ENCODE measurements at regions not wholly inside any gene's neighbourhood (a gene's known extent, or its start where the extent isn't known, plus 50 kb on each side); places are given as distances from the start of the nearest gene placed in this dataset.
A peak's percentile ranks its signal among the peaks of the same experiment; 100 is the strongest.
"Not testable (repeated sequence)": the region's sequence is repeated elsewhere in the genome, so short reads cannot be mapped to it uniquely, and the experiment has no call there.

DNA sequence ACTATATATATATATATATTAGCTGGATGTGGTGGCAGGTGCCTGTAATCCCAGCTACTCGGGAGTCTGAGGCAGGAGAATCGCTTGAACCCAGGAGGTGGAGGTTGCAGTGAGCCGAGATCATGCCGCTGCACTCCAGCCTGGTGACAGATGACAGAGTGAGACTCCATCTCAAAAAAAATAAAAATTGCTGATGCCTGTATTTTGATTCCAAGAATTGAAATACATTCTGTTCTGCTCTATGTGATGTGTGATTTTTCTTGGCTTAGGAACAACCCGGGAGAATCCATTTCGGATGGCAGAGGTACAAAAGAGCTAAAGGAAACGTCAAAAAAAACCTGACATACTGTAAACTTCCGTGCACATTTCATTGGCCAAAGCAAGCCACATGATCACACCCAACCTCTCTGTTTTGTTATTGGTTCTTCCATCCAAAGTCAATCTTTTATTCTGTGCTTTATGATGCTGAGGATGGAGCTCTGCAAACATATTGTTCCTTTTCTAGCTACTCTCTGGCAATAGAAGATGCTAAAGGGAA, 478.1 kb upstream of the MAP2 start:
- FAIRE-seq, result no peak

DNA sequence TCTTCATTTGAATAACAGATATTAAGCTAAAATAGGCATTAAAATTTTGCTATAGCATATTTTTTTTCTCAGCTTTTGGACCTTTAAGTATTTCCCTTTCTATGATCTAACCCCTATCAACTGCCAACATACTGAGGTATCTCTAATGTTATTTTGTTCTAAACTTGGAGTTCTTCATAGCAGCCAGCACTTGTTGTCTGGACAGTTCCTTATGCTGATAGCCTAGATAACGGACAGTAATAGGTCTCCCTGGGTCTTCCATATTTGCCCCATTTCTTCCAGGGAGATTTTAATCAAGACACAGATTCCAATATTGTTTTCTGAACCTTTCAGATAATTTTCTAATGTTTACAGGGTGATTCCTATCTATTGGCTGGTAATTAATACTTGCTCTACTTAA, 475.8 kb upstream of the MAP2 start:
- no peak for FAIRE-seq

DNA sequence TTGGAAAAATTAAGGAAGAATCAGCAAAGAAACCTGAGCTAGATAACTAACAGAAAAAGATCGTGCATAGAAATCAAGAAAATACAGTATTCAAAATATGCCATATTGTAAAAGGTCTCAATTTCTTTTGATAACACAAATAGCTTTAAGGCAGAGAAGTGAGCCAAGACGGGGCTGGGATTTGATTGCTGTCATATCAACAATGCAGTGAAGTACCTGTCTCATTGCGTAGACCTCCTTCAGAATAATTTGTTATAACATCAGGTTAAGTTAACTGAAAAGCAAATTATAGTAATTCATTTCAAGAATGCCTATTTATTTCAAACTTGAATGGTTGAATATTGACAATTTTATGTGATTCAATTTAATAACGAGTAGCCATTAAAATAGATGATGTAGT, 453.8 kb upstream of the MAP2 start:
- no peak for FAIRE-seq

DNA sequence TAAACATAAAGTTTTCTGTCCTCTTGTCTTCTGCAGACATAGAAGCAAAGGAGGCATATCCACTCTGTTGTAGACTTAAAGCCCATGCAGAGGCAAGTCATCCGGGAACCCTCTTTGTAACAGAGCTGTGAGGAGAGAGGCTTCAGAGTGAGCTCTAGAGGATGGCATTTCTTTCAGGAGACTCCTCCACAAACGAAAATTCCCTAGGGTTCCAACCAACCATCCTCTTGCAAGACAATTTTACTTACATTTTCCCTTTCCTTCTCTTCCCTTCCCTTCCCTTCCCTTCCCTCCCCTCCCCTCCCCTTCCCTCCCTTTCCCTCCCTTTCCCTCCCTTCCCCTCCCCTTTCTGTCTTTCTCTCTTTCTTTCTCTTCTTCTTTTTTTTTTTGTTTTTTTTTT, 446.3 kb upstream of the MAP2 start:
- FAIRE-seq, result no peak

DNA sequence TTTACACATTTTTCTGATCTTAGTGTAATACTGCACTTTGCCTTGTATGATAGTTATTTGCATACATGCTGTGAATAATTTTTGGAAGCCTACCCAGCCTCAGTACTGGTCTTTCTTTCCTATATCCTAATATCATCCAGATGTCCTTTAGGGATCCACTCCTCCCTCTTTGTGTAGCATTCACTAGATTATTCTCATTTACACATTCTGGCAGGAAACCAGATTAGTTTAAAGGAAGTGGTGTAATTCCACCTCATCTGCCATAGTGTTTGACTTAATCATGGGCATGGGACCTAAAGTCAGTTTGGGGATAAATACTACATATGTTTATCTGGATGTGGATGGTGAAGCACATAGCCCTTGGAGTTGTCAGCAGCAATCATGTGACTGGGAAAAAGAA, 444.9 kb upstream of the MAP2 start:
- no peak for FAIRE-seq

DNA sequence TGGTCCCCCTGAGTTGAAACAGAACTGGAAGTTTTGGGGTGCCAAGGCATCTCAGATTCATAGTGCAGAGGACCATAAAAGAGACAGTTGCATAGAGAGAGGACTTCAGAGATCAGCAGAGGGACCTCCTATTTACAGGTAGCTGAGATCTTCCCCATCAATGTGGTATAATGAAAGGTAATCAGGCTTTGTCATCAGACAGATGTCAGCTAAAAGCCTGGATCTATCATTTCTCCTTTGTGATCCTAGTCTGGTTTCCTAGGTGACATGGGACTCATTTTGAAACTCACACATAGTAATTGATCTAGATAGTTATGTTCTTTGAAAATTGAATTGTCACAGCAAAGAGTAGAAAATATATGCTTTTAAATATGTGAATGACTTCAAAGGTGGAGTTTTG, 443.5 kb upstream of the MAP2 start:
- FAIRE-seq, result no peak

DNA sequence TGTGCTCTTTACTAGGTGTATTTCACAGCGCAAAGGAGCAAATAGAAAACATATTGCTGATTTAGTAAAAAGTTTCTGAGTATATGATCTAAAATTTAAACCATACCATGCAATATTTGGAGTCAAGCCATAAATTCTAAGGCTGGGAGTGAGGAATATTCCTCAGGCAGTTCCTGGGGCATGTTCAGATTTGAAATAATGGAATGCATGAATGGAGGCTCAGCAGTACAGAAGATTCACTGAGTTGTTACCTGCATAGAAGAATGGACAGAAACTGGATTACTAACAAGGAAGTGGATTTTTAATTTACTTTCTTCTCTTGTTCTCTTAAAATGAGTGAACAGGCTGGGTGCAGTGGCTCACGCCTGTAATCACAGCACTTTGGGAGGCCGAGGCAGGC, 441.0 kb upstream of the MAP2 start:
- no peak for FAIRE-seq

DNA sequence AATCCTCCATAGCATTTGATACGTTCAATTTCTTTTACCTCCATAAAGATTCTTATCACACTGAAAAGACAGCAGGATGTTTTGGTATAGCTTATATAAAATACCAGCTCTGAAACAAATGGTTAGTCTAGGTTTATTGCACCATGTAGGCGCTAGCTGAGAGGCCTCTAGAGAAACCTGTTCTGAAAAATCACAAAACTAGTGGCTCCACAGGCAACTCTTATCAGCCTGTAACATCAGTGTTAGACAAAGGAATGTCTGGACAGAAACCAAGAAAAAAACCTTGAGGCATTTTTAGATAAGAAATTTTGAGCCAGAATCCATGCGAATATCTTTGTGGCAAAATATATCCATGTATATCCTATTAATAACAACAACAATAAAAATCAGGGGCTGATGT, 440.4 kb upstream of the MAP2 start:
- FAIRE-seq, result no peak

DNA sequence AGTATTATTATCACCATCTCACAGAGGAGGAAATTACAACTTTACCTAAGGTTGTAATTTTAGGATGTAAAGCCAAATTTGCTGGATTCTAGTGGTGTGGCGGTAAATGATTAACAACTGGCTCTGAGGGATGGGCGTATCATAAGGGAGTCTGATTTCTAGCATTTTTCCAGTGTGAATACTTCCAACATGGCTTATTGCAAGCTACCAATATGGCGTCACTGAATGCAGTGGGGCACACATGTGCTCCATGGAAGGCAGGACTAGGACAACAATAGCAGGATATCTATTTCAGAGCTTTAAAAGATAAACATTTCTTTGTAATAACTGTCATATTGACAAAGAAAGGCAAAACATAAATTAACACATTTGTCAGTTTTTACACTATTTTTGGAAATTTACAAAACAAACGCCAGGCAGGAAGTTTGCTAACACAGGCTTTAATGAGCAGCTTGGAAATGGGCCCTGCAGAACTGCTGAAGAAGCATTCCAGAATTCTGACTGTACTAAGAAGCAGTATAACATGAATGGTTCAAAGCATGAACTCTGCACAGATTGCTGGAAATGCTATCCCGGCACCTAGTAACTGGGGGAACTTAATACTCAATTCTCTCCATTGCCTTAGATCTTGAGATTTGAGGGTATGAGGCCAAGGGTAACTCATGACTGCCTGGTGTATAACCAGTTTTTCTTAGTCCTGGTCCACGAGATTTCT, 439.3 kb upstream of the MAP2 start:
- peak; percentile 86 for FAIRE-seq

DNA sequence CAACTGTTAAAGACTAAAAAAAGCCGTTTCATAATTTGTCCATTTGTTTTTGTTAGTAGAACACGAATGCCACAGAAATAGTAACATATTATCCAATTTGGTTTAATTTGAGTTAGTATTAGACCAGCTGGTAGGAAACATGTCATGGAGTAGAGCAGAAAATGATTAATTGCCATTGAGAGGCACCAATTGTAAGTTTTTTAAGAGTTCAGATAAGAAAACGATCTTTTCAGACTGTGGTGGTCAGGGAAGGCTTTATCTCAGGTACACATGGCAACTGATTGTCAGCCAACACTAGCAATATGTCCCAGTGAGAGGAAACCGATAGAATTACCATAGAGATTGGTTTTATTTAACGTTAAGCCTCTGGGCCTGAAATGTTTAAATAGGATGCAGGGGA, 438.2 kb upstream of the MAP2 start:
- no peak for FAIRE-seq

DNA sequence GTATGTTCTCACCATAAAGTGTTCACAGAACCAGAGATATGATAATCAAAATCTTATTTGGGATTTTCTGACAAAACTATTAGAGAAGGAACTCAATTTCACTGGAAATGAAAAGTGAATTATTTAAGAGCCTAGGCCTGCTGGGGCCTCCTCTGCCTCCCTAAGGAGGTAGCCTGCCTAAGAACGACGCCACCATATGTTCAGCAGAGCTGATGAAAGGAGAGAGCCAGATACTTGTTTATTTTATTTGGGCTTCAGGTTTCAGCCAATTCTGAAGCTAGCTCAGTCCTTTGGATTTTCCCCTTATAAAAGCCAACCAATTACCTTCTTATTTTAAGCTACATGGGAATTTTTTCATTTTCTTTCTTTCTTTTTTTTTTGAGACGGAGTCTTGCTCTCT, 433.1 kb upstream of the MAP2 start:
- FAIRE-seq, result no peak

DNA sequence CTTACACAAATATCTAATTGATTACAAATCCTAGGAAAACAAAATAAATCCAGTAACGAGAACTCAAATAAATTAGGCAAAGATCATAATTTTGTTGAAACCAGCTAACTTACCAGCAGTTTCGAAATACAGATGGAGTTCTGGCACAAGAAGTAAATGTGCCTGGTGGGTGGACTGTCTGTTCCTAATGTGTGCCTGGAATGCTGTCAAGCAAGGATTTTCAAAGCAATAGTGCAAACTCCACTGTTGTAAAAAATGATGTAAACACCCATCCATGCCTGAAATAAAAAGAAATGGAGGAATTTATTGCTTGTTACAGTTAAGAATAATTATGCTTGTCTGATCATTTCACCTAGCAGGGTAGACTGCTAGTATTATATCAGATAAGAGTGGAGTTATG, 423.9 kb upstream of the MAP2 start:
- FAIRE-seq, result peak; percentile 77

DNA sequence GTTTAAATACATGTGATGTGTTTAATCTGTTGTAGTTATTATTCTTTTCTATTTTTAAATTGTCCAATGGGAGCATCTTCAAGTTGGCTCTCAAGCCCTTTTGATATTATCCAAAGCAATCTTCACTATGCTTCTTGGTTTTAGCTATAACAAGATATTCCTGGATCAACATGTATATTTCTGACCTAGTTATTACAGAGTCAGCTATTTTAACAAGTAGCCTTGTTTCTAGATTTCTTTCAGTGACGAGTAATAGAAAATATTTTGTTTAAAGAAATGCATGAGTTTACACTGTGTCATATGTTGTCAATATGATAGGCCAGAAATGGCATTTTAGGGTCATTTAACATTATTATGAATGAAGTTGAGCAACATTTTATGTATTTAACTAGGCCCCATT, 421.8 kb upstream of the MAP2 start:
- FAIRE-seq, result no peak

DNA sequence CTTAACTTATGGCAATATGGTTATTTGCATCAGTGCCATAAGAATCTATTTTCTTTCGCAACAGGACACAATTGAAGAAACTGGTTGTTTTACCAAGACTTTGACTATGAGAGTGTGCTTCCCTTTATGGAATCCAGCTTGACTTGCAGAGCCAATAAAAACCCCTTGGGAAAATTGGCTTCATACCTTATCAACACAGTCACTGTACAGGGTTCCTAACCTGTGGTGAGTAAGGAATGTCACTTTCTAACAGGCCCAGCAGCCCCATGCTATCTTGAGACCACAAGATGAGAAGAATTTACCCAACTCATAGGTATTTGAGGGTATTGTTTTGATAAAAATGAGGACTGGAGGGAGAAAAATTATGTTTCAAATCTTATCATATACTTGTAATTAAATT, 418.5 kb upstream of the MAP2 start:
- no peak for FAIRE-seq

DNA sequence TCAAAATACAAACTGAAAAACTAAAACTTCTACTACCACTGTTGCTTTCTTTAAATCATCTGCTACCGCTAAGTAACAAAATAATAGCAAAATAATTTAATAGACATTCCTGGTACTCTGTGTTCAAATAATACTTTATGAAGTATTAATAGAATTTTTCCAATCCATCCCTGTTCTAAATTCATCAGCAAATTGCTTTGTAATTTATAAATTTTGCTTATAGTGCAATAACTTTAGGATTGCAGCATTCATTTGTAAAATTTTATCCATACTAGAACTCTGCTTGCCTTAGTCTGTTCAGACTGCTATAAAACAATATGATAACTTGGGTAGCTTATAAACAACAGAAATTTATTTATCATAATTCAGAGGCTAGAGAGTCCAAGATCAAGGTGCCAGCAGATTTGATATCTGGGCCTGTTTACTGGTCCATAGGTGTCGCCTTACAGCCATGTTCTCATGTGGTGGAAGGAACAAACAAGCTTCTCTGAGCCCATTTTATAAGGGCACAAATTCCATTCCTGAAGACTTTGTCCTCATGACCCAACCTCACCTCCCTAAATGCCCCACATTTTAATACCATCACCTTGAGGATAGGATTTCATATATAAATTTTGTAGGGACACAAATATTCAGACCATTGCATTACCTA, 415.1 kb upstream of the MAP2 start:
- FAIRE-seq, result no peak

DNA sequence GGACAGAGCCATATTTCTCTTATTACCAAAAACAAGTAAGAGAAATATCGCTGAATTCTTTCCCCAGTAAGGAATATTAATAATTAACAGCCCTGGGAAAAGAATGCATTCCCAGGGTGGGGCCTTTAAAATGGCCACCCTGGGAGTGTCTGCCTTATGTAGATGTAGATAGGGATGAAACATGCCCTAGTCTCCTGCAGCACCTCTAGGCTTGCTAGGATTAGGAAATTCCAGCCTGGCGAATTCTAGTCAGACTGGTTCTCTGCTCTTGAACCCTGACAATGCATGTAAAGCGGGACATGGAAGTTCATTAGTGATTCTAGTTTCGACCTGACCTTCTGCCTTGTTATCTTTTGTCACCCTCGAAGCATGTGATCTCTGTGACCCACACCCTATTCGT, 405.2 kb upstream of the MAP2 start:
- not testable (repeated sequence) for FAIRE-seq

DNA sequence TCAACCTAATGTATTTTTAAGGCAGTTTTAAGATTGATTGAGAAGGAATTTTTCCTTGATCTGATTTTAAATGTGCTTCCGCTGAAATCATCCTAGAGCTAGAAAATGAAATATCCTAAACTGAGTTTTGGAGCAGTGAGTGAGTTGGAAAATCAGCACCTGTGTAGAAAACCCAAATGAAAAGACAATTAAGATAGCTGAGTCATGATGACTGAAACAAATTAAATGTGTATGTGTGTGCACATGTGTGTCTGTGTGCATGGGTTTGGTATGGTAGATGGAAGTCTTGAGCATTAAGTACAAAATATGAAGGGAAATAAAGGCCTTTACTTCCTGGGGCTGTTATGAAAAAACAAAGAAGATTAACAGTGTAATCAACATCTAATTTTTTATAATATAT, 394.6 kb upstream of the MAP2 start:
- no peak for FAIRE-seq

DNA sequence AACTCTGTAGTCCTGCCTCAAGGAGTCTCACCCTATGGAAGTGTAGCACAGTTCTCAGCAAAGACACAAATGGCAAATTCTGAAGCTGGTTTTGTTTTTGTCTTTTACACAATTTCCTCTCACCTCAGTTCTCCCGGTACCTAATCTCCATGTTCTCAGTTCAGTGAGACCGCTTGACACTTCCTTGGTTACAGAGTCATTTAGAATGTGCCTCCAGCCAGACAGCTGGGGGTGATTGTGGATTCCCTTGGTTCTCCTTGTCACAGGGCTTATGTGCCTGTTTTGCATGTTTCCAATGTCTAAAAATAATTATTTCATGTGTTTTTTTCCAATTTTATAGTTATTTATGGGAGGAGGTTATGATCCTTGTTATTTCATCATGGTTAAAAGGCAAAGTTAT, 379.5 kb upstream of the MAP2 start:
- FAIRE-seq, result no peak

DNA sequence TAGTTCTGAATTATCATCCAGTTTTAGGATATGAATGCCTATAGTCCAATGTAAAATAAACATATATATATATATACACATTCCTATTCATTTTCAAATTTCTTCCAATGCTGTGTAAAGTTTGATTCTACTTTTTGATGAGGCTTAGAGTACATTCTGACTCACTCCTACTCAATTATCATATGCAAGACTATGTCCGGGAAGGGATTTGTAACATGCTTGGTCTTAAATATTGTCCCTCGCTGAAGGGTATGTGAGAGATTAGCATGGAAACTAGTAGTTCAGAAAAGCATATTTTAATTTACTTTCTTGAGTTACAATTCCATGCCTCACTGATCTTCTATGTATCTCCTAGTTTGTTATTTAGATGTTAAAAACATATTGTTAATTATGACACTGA, 377.7 kb upstream of the MAP2 start:
- no peak for FAIRE-seq

DNA sequence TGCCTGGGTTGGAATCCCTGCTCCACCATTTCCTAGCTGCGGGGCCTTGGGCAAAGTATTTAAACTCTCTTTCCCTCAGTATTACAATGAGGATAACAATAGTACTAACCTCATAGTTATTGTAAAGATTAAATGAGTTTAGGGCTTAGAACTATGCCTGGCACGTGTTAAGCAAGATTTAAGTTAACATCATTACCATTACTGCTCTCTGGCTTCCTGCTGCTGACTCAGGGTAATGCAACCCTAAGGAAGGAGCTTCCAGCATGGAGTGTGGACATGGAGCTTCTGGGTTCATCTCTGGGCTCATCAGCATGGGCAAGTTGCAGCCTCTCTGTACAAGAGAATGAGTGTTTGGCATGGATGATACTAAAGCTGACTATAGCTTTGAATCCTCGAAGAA, 374.2 kb upstream of the MAP2 start:
- FAIRE-seq, result no peak

DNA sequence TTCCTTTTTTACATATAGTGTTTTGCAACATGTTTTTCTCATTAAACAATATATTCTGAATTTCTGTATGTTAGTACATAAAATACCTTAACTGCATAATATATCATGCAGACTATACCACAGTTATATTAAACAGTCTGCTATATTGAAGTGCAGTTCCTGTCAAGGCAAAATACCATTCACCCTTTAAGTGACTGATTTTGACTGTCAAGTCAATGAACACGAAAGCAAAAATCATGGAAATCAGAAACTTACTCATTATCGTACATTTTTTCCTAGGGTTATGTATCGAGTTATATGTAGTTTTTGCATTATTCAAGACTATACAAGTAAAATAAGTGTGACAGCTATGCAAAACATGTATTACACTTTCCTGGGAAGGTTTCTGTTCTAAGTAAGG, 361.6 kb upstream of the MAP2 start:
- no peak for FAIRE-seq

DNA sequence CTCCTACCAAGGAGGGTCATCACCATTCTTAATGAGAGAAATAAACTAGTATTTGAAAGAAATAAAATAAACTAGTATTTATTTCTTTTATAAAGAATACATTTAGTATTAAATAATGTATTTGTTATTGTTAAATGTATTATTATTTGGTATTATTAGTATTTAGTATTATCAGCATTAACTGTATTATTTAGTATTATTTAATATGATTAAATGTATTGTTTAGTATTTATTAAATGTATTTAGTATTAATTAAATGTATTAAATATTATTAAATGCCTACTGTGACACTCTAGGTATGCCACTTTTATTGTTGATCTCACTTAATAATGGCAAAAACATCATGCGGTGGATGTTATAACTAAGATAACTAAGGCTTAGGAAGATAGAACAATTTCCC, 353.6 kb upstream of the MAP2 start:
- peak; percentile 50 for FAIRE-seq

DNA sequence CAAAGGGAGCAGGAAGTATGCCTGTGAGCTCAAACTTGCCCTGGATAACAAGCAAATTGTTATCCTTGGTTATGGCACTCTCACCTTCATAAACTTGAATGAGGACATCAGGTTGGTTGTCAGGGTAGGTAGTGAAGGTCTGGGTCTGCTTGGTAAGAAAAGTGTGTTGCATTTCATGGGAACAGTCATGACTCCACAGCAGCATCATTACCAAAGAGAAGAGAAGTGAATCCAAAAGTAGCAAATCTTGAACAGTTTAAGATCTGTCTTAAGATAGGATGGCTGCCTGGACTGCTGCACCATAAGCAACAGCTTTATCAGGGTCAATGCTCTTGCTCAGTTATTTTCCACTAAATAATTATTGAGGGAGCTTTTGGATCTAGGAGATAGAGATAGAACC, 350.7 kb upstream of the MAP2 start:
- FAIRE-seq, result no peak

DNA sequence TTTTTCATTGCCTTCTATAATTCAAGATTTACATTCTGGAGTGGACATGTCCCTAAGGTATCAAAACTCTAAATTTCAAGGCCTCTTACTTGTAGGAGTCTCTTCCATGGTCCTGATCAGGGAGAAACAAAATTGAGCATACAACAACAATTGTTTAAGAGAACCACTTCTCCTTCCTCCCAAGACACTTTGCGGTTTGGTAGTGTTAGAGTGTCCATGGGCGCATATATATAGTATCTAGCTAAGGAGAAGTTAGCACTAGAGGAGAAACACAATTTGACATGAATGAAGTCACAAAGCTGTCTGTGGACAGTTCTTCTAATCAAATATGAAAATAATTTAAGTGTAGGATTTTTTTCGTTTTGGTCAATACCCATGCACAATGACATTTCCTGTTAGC, 349.1 kb upstream of the MAP2 start:
- FAIRE-seq, result no peak

DNA sequence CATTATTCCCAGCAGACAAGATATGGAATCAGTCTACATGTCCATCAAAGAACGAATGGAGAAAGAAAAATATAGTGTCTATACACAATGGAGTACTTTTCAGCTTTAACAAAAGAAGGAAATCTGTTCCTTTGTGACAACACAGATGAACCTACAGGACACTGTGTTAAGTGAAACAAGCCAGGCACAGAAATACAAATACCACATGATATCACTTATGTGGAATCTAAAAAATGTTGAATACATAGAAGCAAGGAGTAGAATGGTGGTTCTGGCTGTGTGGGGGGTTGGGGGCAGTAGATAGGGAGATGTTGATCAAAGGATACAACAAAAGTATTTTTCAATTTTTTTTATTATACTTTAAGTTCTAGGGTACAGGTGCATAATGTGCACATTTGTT, 347.7 kb upstream of the MAP2 start:
- no peak for FAIRE-seq
